Peyer's patch (tissue), 4 donors: ENCODE measurements at regions not wholly inside any gene's neighbourhood (a gene's known extent, or its start where the extent isn't known, plus 50 kb on each side); places are given as distances from the start of the nearest gene placed in this dataset.

Experiments used
- DNase-seq, 3 donors: peaks; one replicate each; pipeline ENCODE4 v3.0.0-alpha.2; 2017 to 2019
- H3K27ac ChIP-seq, 4 donors: fragments of 200-600 bp; sonication (generic); one replicate each; pipeline ENCODE4 v1.5.1; 2016 to 2019
- H3K27me3 ChIP-seq, 2 donors: fragments of 200-600 bp; sonication (generic); one replicate each; pipeline ENCODE4 v1.5.1; 2019
- H3K36me3 ChIP-seq, 3 donors: fragments of 200-600 bp; sonication (generic); one replicate each; pipeline ENCODE4 v1.5.1; 2016 to 2019
- H3K4me1 ChIP-seq, 4 donors: fragments of 200-600 bp; sonication (generic); one replicate each; pipeline ENCODE4 v1.5.1; 2016 to 2019
- H3K4me3 ChIP-seq, 4 donors: fragments of 200-600 bp; sonication (generic); 1 replicate in 3 of 4; 2 replicates in 1 of 4; pipeline ENCODE4 v1.5.1; 2016 to 2019; ENCODE audit warnings: mild to moderate bottlenecking in 1 of 4
- H3K9me3 ChIP-seq, 4 donors: fragments of 200-600 bp; sonication (generic); one replicate each; pipeline ENCODE4 v1.5.1; 2016 to 2019; ENCODE audit warnings: mild to moderate bottlenecking in 1 of 4
- CTCF ChIP-seq, 6 experiments: fragments of 450-650 bp in 4 of 6; fragments of 200-600 bp in 2 of 6; sonication (generic) in 1 of 6; IDR thresholded peaks; one replicate each; pipeline ENCODE4 v1.5.1; 2017 to 2019; ENCODE audit warnings: antibody characterized with exemption in 6 of 6, mild to moderate bottlenecking in 3 of 6, moderate library complexity in 1 of 6
- POLR2A ChIP-seq, 2 donors: fragments of 450-650 bp; IDR thresholded peaks; one replicate each; pipeline ENCODE4 v1.5.1; 2017; ENCODE audit warnings: antibody characterized with exemption in 2 of 2, mild to moderate bottlenecking in 2 of 2, moderate library complexity in 2 of 2

GRCh38 chr9:80040457-80040856 is 468.7 kb downstream of the TLE4 start:
- H3K4me3 ChIP-seq = no peak overlapping the region

GRCh38 chr9:80030801-80031200 is 459.0 kb downstream of the TLE4 start:
- DNase-seq = no peak
- Histone ChIP-seq H3K36me3 (no peaks in the 10 kb centered on the region), H3K4me3 (no peak overlapping the region), H3K27me3 (no peaks in the 10 kb centered on the region), H3K9me3 (peaks cover 0 to 9% (median 0%) of the 10 kb centered on the region in 4 donors), H3K4me1 (no peaks in the 10 kb centered on the region), H3K27ac (no peak overlapping the region)
- TF ChIP-seq CTCF (IDR thresholded peaks at IDR 0.05) = no peak
- no peak for TF ChIP-seq POLR2A (IDR thresholded peaks at IDR 0.05)

More at GRCh38 chr9:80040457-80040856, 468.7 kb downstream of the TLE4 start:
- H3K27ac ChIP-seq = no peak overlapping the region
- no peaks in the 10 kb centered on the region for H3K9me3 ChIP-seq
- TF ChIP-seq POLR2A (IDR thresholded peaks at IDR 0.05) (no peak), CTCF (IDR thresholded peaks at IDR 0.05) (no peak)
- no peak for DNase-seq
- H3K27me3 ChIP-seq = no peaks in the 10 kb centered on the region
- H3K36me3 ChIP-seq = no peaks in the 10 kb centered on the region
- H3K4me1 ChIP-seq = no peaks in the 10 kb centered on the region

GRCh38 chr9:80028501-80028900 is 456.7 kb downstream of the TLE4 start:
- H3K9me3 ChIP-seq = peaks cover 0 to 9% (median 0%) of the 10 kb centered on the region in 4 donors
- H3K36me3 ChIP-seq = no peaks in the 10 kb centered on the region
- no peak for DNase-seq
- H3K27ac ChIP-seq = no peak overlapping the region
- TF ChIP-seq POLR2A (IDR thresholded peaks at IDR 0.05) (no peak), CTCF (IDR thresholded peaks at IDR 0.05) (no peak)
- H3K4me3 ChIP-seq = no peak overlapping the region
- H3K4me1 ChIP-seq = no peaks in the 10 kb centered on the region
- no peaks in the 10 kb centered on the region for H3K27me3 ChIP-seq

GRCh38 chr9:80025796-80026520 is 454.2 kb downstream of the TLE4 start:
- Histone ChIP-seq H3K9me3 (no peaks in the 10 kb centered on the region), H3K36me3 (no peaks in the 10 kb centered on the region), H3K27me3 (no peaks in the 10 kb centered on the region), H3K4me1 (no peaks in the 10 kb centered on the region), H3K27ac (no peak overlapping the region), H3K4me3 (no peak overlapping the region)
- no peak for DNase-seq
- TF ChIP-seq CTCF (IDR thresholded peaks at IDR 0.05) = no peak
- no peak for TF ChIP-seq POLR2A (IDR thresholded peaks at IDR 0.05)

- H3K4me3 ChIP-seq = no peak overlapping the region
- no peaks in the 10 kb centered on the region for H3K36me3 ChIP-seq
- H3K4me1 ChIP-seq = no peaks in the 10 kb centered on the region
- H3K27me3 ChIP-seq = no peaks in the 10 kb centered on the region
- no peaks in the 10 kb centered on the region for H3K9me3 ChIP-seq
- H3K27ac ChIP-seq = no peak overlapping the region
- no peak for TF ChIP-seq POLR2A (IDR thresholded peaks at IDR 0.05)
- TF ChIP-seq CTCF (IDR thresholded peaks at IDR 0.05) = no peak
- no peak for DNase-seq
Measured at GRCh38 chr9:80025131-80025530, 453.4 kb downstream of the TLE4 start.
